AG09309 (cell line): ENCODE measurements at regions not wholly inside any gene's neighbourhood (a gene's known extent, or its start where the extent isn't known, plus 50 kb on each side); places are given as distances from the start of the nearest gene placed in this dataset.
A peak's percentile ranks its signal among the peaks of the same experiment; 100 is the strongest.
"Not testable (repeated sequence)": the region's sequence is repeated elsewhere in the genome, so short reads cannot be mapped to it uniquely, and the experiment has no call there.

Source experiments
- DNase-seq: peaks from one replicate; pipeline ENCODE4 v3.0.0-alpha.2; 2010; ENCODE audit warnings: low read depth
- H3K4me3 ChIP-seq: 2 replicates; pipeline ENCODE4 v1.5.1; 2011; ENCODE audit warnings: mild to moderate bottlenecking, low read depth, low read length, moderate library complexity; ENCODE audit not compliant: control insufficient read depth
- CTCF ChIP-seq: IDR thresholded peaks from 2 replicates; pipeline ENCODE4 v1.5.1; 2011; ENCODE audit warnings: mild to moderate bottlenecking, low read depth, low read length, inconsistent platforms; ENCODE audit not compliant: insufficient read depth, control insufficient read depth; ENCODE audit errors: missing control alignments

- no peak for TF ChIP-seq CTCF
- H3K4me3 ChIP-seq = no peak overlapping the region
- no peak for DNase-seq
Measured at GRCh38 chr2:89849731-89850130, 1158.3 kb downstream of the RPIA start.

- no peak for TF ChIP-seq CTCF
- DNase-seq = no peak
- no peak overlapping the region for H3K4me3 ChIP-seq
Measured at GRCh38 chr2:89850481-89850880, 1159.0 kb downstream of the RPIA start.

GRCh38 chr2:89850881-89851582, 1159.6 kb downstream of the RPIA start:
- DNase-seq = no peak
- no peak for TF ChIP-seq CTCF
- H3K4me3 ChIP-seq = no peak overlapping the region

GRCh38 chr2:89851583-89851905, 1160.1 kb downstream of the RPIA start:
- H3K4me3 ChIP-seq = no peak overlapping the region
- no peak for DNase-seq
- no peak for TF ChIP-seq CTCF

- DNase-seq, H3K4me3 ChIP-seq: not testable (repeated sequence)
Measured at GRCh38 chr2:89853427-89853826, 1162.0 kb downstream of the RPIA start.

- TF ChIP-seq CTCF = peak; percentile 7
- not testable (repeated sequence) for DNase-seq, H3K4me3 ChIP-seq
Measured at GRCh38 chr2:89855752-89856151, 1164.3 kb downstream of the RPIA start.

- H3K4me3 ChIP-seq, DNase-seq: not testable (repeated sequence)
Measured at GRCh38 chr2:89856305-89856704, 1164.8 kb downstream of the RPIA start.

GRCh38 chr2:89862164-89862563, 1170.7 kb downstream of the RPIA start:
- not testable (repeated sequence) for H3K4me3 ChIP-seq, DNase-seq

GRCh38 chr2:89863209-89863608, 1171.7 kb downstream of the RPIA start:
- not testable (repeated sequence) for H3K4me3 ChIP-seq

GRCh38 chr2:89874810-89875595, 1183.5 kb downstream of the RPIA start:
- not testable (repeated sequence) for DNase-seq, H3K4me3 ChIP-seq

More at GRCh38 chr2:89863209-89863608, 1171.7 kb downstream of the RPIA start:
- not testable (repeated sequence) for DNase-seq

GRCh38 chr2:89876445-89876844, 1185.0 kb downstream of the RPIA start:
- not testable (repeated sequence) for DNase-seq, H3K4me3 ChIP-seq

GRCh38 chr2:89876878-89877277, 1185.4 kb downstream of the RPIA start:
- not testable (repeated sequence) for H3K4me3 ChIP-seq, DNase-seq
